AG04450 (cell line): ENCODE measurements at regions not wholly inside any gene's neighbourhood (a gene's known extent, or its start where the extent isn't known, plus 50 kb on each side); places are given as distances from the start of the nearest gene placed in this dataset.

Experiments
- CTCF ChIA-PET: fragments of 300-600, 350-600 bp; formaldehyde crosslinking; extraction: SDS; loops from one replicate; lab custom pipeline; 2022; ENCODE audit warnings: antibody characterized with exemption, inconsistent platforms; lab: Charles Lee
- POLR2A ChIA-PET: fragments of 350-600 bp; formaldehyde crosslinking; extraction: SDS; loops from one replicate; lab custom pipeline; 2021; ENCODE audit warnings: antibody characterized with exemption, inconsistent platforms; lab: Yijun Ruan, JAX
- DNase-seq: peaks from one replicate; pipeline ENCODE4 v3.0.0-alpha.2; 2011; ENCODE audit warnings: low read depth, low spot score
- H3K27ac ChIP-seq: one replicate; pipeline ENCODE4 v1.5.1; 2012; ENCODE audit warnings: low read depth, low read length, control low read depth
- H3K27me3 ChIP-seq: one replicate; pipeline ENCODE4 v1.6.0; 2012; ENCODE audit warnings: low read length; ENCODE audit not compliant: control insufficient read depth, insufficient read depth
- H3K4me3 ChIP-seq: 2 replicates; pipeline ENCODE4 v1.5.1; 2011; ENCODE audit warnings: mild to moderate bottlenecking, low read depth, low read length, control low read depth
- H3K9me3 ChIP-seq: 2 replicates; pipeline ENCODE4 v1.5.1; 2012; ENCODE audit warnings: low read length; ENCODE audit not compliant: control insufficient read depth, insufficient read depth
- CTCF ChIP-seq: IDR thresholded peaks from 2 replicates; pipeline ENCODE4 v1.5.1; 2011; ENCODE audit warnings: low read depth, low read length, control low read depth, inconsistent platforms

- TF ChIP-seq CTCF: no peak
- Histone ChIP-seq H3K4me3 (no peak overlapping the region), H3K27me3 (no peaks in the 10 kb centered on the region), H3K27ac (peak overlapping the region; percentile 92), H3K9me3 (no peaks in the 10 kb centered on the region)
- peak; percentile 81 for DNase-seq
- POLR2A ChIA-PET: interaction anchor here (0.6 to 1.6 kb wide), 6 partner anchors 26 to 165 kb away, joined by 3 to 6 read pairs (median 4); no protein-coding TSS in a partner anchor
- CTCF ChIA-PET: interaction anchor here (0.9 to 1.2 kb wide), 2 partner anchors 9 to 131 kb away, joined by 3 read pairs; no protein-coding TSS in a partner anchor
These were observed 67.0 kb upstream of the SERP2 start for GRCh38 chr13:44306371-44307192.

GRCh38 chr13:44307255-44307654 lies 66.4 kb upstream of the SERP2 start:
- H3K27me3 ChIP-seq: no peaks in the 10 kb centered on the region
- H3K9me3 ChIP-seq: no peaks in the 10 kb centered on the region
- H3K27ac ChIP-seq: no peak overlapping the region
- POLR2A ChIA-PET: interaction anchor here (0.6 to 1.6 kb wide), 4 partner anchors 25 to 128 kb away, joined by 3 to 6 read pairs (median 4); no protein-coding TSS in a partner anchor
- CTCF ChIA-PET: interaction anchor here (0.9 to 1.2 kb wide), 2 partner anchors 10 to 130 kb away, joined by 3 read pairs; no protein-coding TSS in a partner anchor
- no peak overlapping the region for H3K4me3 ChIP-seq
- no peak for TF ChIP-seq CTCF
- no peak for DNase-seq

- DNase-seq: no peak
- Histone ChIP-seq H3K9me3 (no peaks in the 10 kb centered on the region), H3K27me3 (no peaks in the 10 kb centered on the region), H3K27ac (no peak overlapping the region), H3K4me3 (no peak overlapping the region)
- CTCF ChIA-PET: interaction anchor here (0.9 kb wide), 1 partner anchor 130 kb away, joined by 3 read pairs; no protein-coding TSS in a partner anchor
- POLR2A ChIA-PET: no interaction called here
- TF ChIP-seq CTCF: no peak
These were observed 65.8 kb upstream of the SERP2 start for GRCh38 chr13:44307844-44308243.

GRCh38 chr13:44308352-44308751 lies 65.3 kb upstream of the SERP2 start:
- POLR2A ChIA-PET: no interaction called here

More at GRCh38 chr13:44308352-44308751, 65.3 kb upstream of the SERP2 start:
- TF ChIP-seq CTCF: no peak
- Histone ChIP-seq H3K27ac (no peak overlapping the region), H3K27me3 (no peaks in the 10 kb centered on the region), H3K4me3 (no peak overlapping the region), H3K9me3 (no peaks in the 10 kb centered on the region)
- no peak for DNase-seq
- CTCF ChIA-PET: no interaction called here
